PC-9 (cell line): ENCODE measurements at regions not wholly inside any gene's neighbourhood (a gene's known extent, or its start where the extent isn't known, plus 50 kb on each side); places are given as distances from the start of the nearest gene placed in this dataset.

ENCODE experiments used
- BruUV-seq: library from RNA; stranded (reverse); fragments of 400-500 nt; replicated peaks from 2 replicates; lab custom pipeline; 2021; lab: Mats Ljungman, UMichigan
- CTCF ChIA-PET: fragments of 300-600 bp; sonication (Branson Sonifier 250); formaldehyde crosslinking; loops from one replicate; lab custom pipeline; 2022; ENCODE audit warnings: antibody characterized with exemption; lab: Charles Lee
- POLR2A ChIA-PET: fragments of 300-600 bp; sonication (Branson Sonifier 250); formaldehyde crosslinking; loops from one replicate; lab custom pipeline; 2022; ENCODE audit warnings: antibody characterized with exemption; ENCODE audit not compliant: unreplicated experiment; lab: Charles Lee
- DNase-seq, 2 experiments: peaks; one replicate each; pipeline versions ENCODE4 v3.0.0 to v3.0.0-alpha.2; 2015 to 2022; ENCODE audit warnings: mixed read lengths in 1 of 2
- H2AFZ ChIP-seq: fragments of 200-600 bp; sonication (generic); 2 replicates; pipeline ENCODE4 v1.8.1; 2017; ENCODE audit warnings: antibody characterized with exemption
- H3F3A ChIP-seq: fragments of 200-600 bp; sonication (generic); 2 replicates; pipeline ENCODE4 v1.8.1; 2017; ENCODE audit warnings: antibody characterized with exemption, mild to moderate bottlenecking, low read depth; ENCODE audit not compliant: insufficient read depth
- H3K27ac ChIP-seq: fragments of 200-600 bp; sonication (generic); 2 replicates; pipeline ENCODE4 v1.6.1; 2016; ENCODE audit warnings: mixed run types
- H3K27me3 ChIP-seq: fragments of 200-600 bp; sonication (generic); 2 replicates; pipeline ENCODE4 v1.6.1; 2016; ENCODE audit warnings: low read depth, mixed run types; ENCODE audit not compliant: insufficient read depth
- H3K36me3 ChIP-seq: fragments of 200-600 bp; sonication (generic); 2 replicates; pipeline ENCODE4 v1.6.1; 2016; ENCODE audit warnings: low read depth, mixed run types
- H3K4me1 ChIP-seq: fragments of 200-600 bp; sonication (generic); replicated peaks from 2 replicates; pipeline ENCODE4 v1.6.1; 2016; ENCODE audit warnings: mixed run types; ENCODE audit not compliant: insufficient read depth
- H3K4me2 ChIP-seq: fragments of 200-600 bp; sonication (generic); 2 replicates; pipeline ENCODE4 v1.6.1; 2017; ENCODE audit warnings: mixed run types
- H3K4me3 ChIP-seq: fragments of 200-600 bp; sonication (generic); 2 replicates; pipeline ENCODE4 v1.6.1; 2016; ENCODE audit warnings: mixed run types
- H3K79me2 ChIP-seq: fragments of 200-600 bp; sonication (generic); 2 replicates; pipeline ENCODE4 v1.6.1; 2017; ENCODE audit warnings: low read depth, mixed run types
- H3K9me2 ChIP-seq: fragments of 200-600 bp; sonication (generic); 2 replicates; pipeline ENCODE4 v1.8.1; 2017; ENCODE audit warnings: mild to moderate bottlenecking; ENCODE audit not compliant: insufficient read depth
- H3K9me3 ChIP-seq: fragments of 200-600 bp; sonication (generic); 2 replicates; pipeline ENCODE4 v1.8.1; 2016; ENCODE audit warnings: low read depth; ENCODE audit not compliant: insufficient read depth
- H4K20me1 ChIP-seq: fragments of 200-600 bp; sonication (generic); 2 replicates; pipeline ENCODE4 v1.8.1; 2017; ENCODE audit not compliant: insufficient read depth
- CTCF ChIP-seq: fragments of 200-600 bp; sonication (generic); conservative IDR thresholded peaks from 2 replicates; pipeline ENCODE4 v1.6.1; 2017; ENCODE audit warnings: mixed run types, antibody characterized with exemption, mild to moderate bottlenecking, moderate library complexity
- EZH2 ChIP-seq: fragments of 200-600 bp; sonication (generic); IDR thresholded peaks from 2 replicates; pipeline ENCODE4 v1.8.0; 2017; ENCODE audit warnings: antibody characterized with exemption, low read depth
- intact Hi-C: fragments of 100-400 bp; cut with micrococcal nuclease; formaldehyde crosslinking; loops from one replicate; pipeline ENCODE4 v1.10.0; 2022; ENCODE audit not compliant: unreplicated experiment

- Histone ChIP-seq H3F3A (no peaks in the 10 kb centered on the region), H3K27me3 (no peaks in the 10 kb centered on the region), H3K4me2 (no peak overlapping the region), H3K9me3 (no peaks in the 10 kb centered on the region), H3K9me2 (no peaks in the 10 kb centered on the region), H3K36me3 (no peaks in the 10 kb centered on the region), H3K4me3 (no peak overlapping the region), H3K4me1 (no peaks in the 10 kb centered on the region), H4K20me1 (no peaks in the 10 kb centered on the region), H3K79me2 (no peaks in the 10 kb centered on the region), H3K27ac (no peak overlapping the region), H2AFZ (no peak overlapping the region)
- ChIA-PET CTCF (no interaction called here), POLR2A (no interaction called here)
- intact Hi-C loops, result no loop called here
- no TSS peak for BruUV-seq
- TF ChIP-seq CTCF (no peak), EZH2 (no peak)
- DNase-seq, result no peak
Measured at GRCh38 chr9:20048437-20048836, 259.6 kb upstream of the SLC24A2 start.

GRCh38 chr9:20044686-20045085, 255.8 kb upstream of the SLC24A2 start:
- H3K4me3 ChIP-seq, result no peak overlapping the region
- no peak for TF ChIP-seq CTCF
- no peaks in the 10 kb centered on the region for H3F3A ChIP-seq
- no peaks in the 10 kb centered on the region for H3K9me2 ChIP-seq
- H3K27ac ChIP-seq, result no peak overlapping the region
- POLR2A ChIA-PET, result no interaction called here
- no peak overlapping the region for H3K4me2 ChIP-seq
- BruUV-seq, result no TSS peak
- CTCF ChIA-PET, result no interaction called here
- H3K36me3 ChIP-seq, result no peaks in the 10 kb centered on the region
- no peak overlapping the region for H2AFZ ChIP-seq
- no peaks in the 10 kb centered on the region for H3K4me1 ChIP-seq
- intact Hi-C loops, result no loop called here
- no peaks in the 10 kb centered on the region for H3K27me3 ChIP-seq
- H4K20me1 ChIP-seq, result no peaks in the 10 kb centered on the region
- DNase-seq, result no peak
- no peaks in the 10 kb centered on the region for H3K9me3 ChIP-seq
- no peaks in the 10 kb centered on the region for H3K79me2 ChIP-seq

- intact Hi-C loops, result no loop called here
- Histone ChIP-seq H3K27ac (no peak overlapping the region), H3K79me2 (no peaks in the 10 kb centered on the region), H3K4me3 (no peak overlapping the region), H2AFZ (no peak overlapping the region), H4K20me1 (no peaks in the 10 kb centered on the region), H3K9me2 (no peaks in the 10 kb centered on the region), H3K4me1 (no peaks in the 10 kb centered on the region), H3K4me2 (no peak overlapping the region), H3K9me3 (no peaks in the 10 kb centered on the region), H3K36me3 (no peaks in the 10 kb centered on the region), H3K27me3 (no peaks in the 10 kb centered on the region), H3F3A (no peaks in the 10 kb centered on the region)
- TF ChIP-seq CTCF (no peak), EZH2 (no peak)
- ChIA-PET CTCF (no interaction called here), POLR2A (no interaction called here)
- BruUV-seq, result no TSS peak
- no peak for DNase-seq
Measured at GRCh38 chr9:20043461-20043860, 254.6 kb upstream of the SLC24A2 start.
